MM.1S (cell line): ENCODE measurements at regions not wholly inside any gene's neighbourhood (a gene's known extent, or its start where the extent isn't known, plus 50 kb on each side); places are given as distances from the start of the nearest gene placed in this dataset.

Experiments
- CTCF ChIP-seq: fragments of 300-600 bp; sonication (generic); IDR thresholded peaks from 2 replicates; pipeline ENCODE4 v1.5.1; 2016; ENCODE audit warnings: antibody characterized with exemption, low read length, mixed read lengths
- EZH2 ChIP-seq: fragments of 300-600 bp; sonication (generic); optimal IDR thresholded peaks from 2 replicates; pipeline ENCODE3; 2017; ENCODE audit warnings: low read depth, mild to moderate bottlenecking, antibody characterized with exemption, low read length, mixed read lengths

DNA sequence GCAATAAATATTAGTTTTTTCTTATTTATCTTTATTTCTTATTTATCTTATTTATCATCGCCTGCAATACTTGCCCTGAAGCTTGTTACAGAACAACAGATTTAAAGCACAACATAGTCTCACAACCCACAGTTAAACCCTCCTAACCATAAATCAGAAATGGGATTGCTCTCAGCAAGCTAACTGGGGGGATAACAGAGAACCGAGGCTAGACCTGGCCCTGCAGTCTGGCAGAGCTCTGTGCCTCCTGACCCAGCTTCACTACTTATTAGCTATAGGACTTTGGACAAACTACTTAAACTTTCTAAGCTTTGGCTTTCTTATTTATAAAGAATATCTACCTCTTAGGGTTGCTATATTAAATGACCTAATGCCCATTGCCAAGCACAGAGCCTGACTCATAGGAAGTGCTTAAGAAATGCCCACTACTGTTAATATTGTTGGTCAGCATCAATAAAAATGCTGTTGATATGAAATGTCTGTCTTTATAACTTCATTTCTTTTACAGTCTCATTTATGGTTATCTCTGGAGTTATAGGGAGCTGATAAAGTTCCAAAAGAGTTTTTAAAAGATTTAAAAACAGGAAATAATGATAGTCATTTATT is 87.9 kb upstream of the BEND6 start:
- TF ChIP-seq CTCF (no peak), EZH2 (no peak)
